GM19468 (cell line): ENCODE measurements at regions not wholly inside any gene's neighbourhood (a gene's known extent, or its start where the extent isn't known, plus 50 kb on each side); places are given as distances from the start of the nearest gene placed in this dataset.
"Not testable (repeated sequence)": the region's sequence is repeated elsewhere in the genome, so short reads cannot be mapped to it uniquely, and the experiment has no call there.

Source experiments
- ATAC-seq: cut with Tn5 transposase; IDR thresholded peaks from one replicate; pipeline ENCODE4 v1.9.1; 2021; ENCODE audit warnings: mild to moderate bottlenecking, moderate library complexity, moderate number of reproducible peaks; ENCODE audit not compliant: unreplicated experiment; ENCODE audit errors: extremely low read depth

- no peak for ATAC-seq
These were observed 245.7 kb downstream of the C11orf87 start for GRCh38 chr11:109667719-109668118.

GRCh38 chr11:109668973-109669634 lies 247.1 kb downstream of the C11orf87 start:
- ATAC-seq, result no peak

- ATAC-seq, result no peak
These were observed 255.2 kb downstream of the C11orf87 start for GRCh38 chr11:109677231-109677630.

GRCh38 chr11:109677876-109678275 lies 255.9 kb downstream of the C11orf87 start:
- no peak for ATAC-seq

GRCh38 chr11:109680127-109680526 lies 258.1 kb downstream of the C11orf87 start:
- no peak for ATAC-seq

GRCh38 chr11:109682788-109683187 lies 260.8 kb downstream of the C11orf87 start:
- ATAC-seq, result not testable (repeated sequence)

- no peak for ATAC-seq
These were observed 273.7 kb downstream of the C11orf87 start for GRCh38 chr11:109695696-109696095.

GRCh38 chr11:109696191-109696897 lies 274.4 kb downstream of the C11orf87 start:
- ATAC-seq, result no peak

- no peak for ATAC-seq
These were observed 275.3 kb downstream of the C11orf87 start for GRCh38 chr11:109697140-109697843.

GRCh38 chr11:109698237-109698636 lies 276.2 kb downstream of the C11orf87 start:
- no peak for ATAC-seq

GRCh38 chr11:109704432-109704831 lies 282.4 kb downstream of the C11orf87 start:
- no peak for ATAC-seq

- ATAC-seq, result no peak
These were observed 285.0 kb downstream of the C11orf87 start for GRCh38 chr11:109706945-109707344.

GRCh38 chr11:109707411-109707810 lies 285.4 kb downstream of the C11orf87 start:
- no peak for ATAC-seq

- no peak for ATAC-seq
These were observed 286.2 kb downstream of the C11orf87 start for GRCh38 chr11:109708184-109708583.

- not testable (repeated sequence) for ATAC-seq
These were observed 292.5 kb downstream of the C11orf87 start for GRCh38 chr11:109714444-109714843.

- ATAC-seq, result not testable (repeated sequence)
These were observed 293.4 kb downstream of the C11orf87 start for GRCh38 chr11:109715424-109715823.

- no peak for ATAC-seq
These were observed 304.1 kb downstream of the C11orf87 start for GRCh38 chr11:109726061-109726460.

- no peak for ATAC-seq
These were observed 306.1 kb downstream of the C11orf87 start for GRCh38 chr11:109728056-109728455.

GRCh38 chr11:109729761-109730160 lies 307.8 kb downstream of the C11orf87 start:
- no peak for ATAC-seq

- no peak for ATAC-seq
These were observed 308.7 kb downstream of the C11orf87 start for GRCh38 chr11:109730669-109731068.

- ATAC-seq, result no peak
These were observed 309.5 kb downstream of the C11orf87 start for GRCh38 chr11:109731451-109731850.
